PC-9 (cell line): ENCODE measurements at regions not wholly inside any gene's neighbourhood (a gene's known extent, or its start where the extent isn't known, plus 50 kb on each side); places are given as distances from the start of the nearest gene placed in this dataset.
"Not testable (repeated sequence)": the region's sequence is repeated elsewhere in the genome, so short reads cannot be mapped to it uniquely, and the experiment has no call there.

Source experiments
- CTCF ChIP-seq: fragments of 200-600 bp; sonication (generic); conservative IDR thresholded peaks from 2 replicates; pipeline ENCODE4 v1.6.1; 2017; ENCODE audit warnings: mixed run types, antibody characterized with exemption, mild to moderate bottlenecking, moderate library complexity
- EZH2 ChIP-seq: fragments of 200-600 bp; sonication (generic); IDR thresholded peaks from 2 replicates; pipeline ENCODE4 v1.8.0; 2017; ENCODE audit warnings: antibody characterized with exemption, low read depth

- not testable (repeated sequence) for TF ChIP-seq CTCF, EZH2
Observed at GRCh38 chr18:30677813-30678212, 364.7 kb downstream of the DSC3 start.
